ENCODE measurements at regions not wholly inside any gene's neighbourhood (a gene's known extent, or its start where the extent isn't known, plus 50 kb on each side); places are given as distances from the start of the nearest gene placed in this dataset.

GRCh38 chr13:106433066-106433465 lies 102.4 kb downstream of the EFNB2 start:
- Mint-ChIP-seq H3K27ac (no peak overlapping the region), H3K9me3 (no peaks in the 10 kb centered on the region), H3K4me3 (no peak overlapping the region), H3K27me3 (peaks cover 14% of the 10 kb centered on the region), H3K4me1 (ENCODE audit: low read depth) (no peaks in the 10 kb centered on the region), H3K36me3 (ENCODE audit: low read depth) (no peaks in the 10 kb centered on the region)
- no peak for DNase-seq

- no peak overlapping the region for H3K27ac Mint-ChIP-seq
- no peak for DNase-seq
- H3K27me3 Mint-ChIP-seq, result peaks cover 14% of the 10 kb centered on the region
- no peaks in the 10 kb centered on the region for H3K36me3 Mint-ChIP-seq (ENCODE audit: low read depth)
- no peak overlapping the region for H3K4me3 Mint-ChIP-seq
- H3K9me3 Mint-ChIP-seq, result no peaks in the 10 kb centered on the region
- H3K4me1 Mint-ChIP-seq (ENCODE audit: low read depth), result no peaks in the 10 kb centered on the region
Measured at GRCh38 chr13:106432636-106433035, 102.8 kb downstream of the EFNB2 start.

GRCh38 chr13:106426909-106427308 lies 108.6 kb downstream of the EFNB2 start:
- peaks cover 13% of the 10 kb centered on the region for H3K27me3 Mint-ChIP-seq
- H3K4me1 Mint-ChIP-seq (ENCODE audit: low read depth), result no peaks in the 10 kb centered on the region
- H3K27ac Mint-ChIP-seq, result no peak overlapping the region
- H3K9me3 Mint-ChIP-seq, result no peaks in the 10 kb centered on the region
- no peak for DNase-seq
- H3K4me3 Mint-ChIP-seq, result no peak overlapping the region
- no peaks in the 10 kb centered on the region for H3K36me3 Mint-ChIP-seq (ENCODE audit: low read depth)

- no peak for DNase-seq
- no peaks in the 10 kb centered on the region for H3K9me3 Mint-ChIP-seq
- H3K36me3 Mint-ChIP-seq (ENCODE audit: low read depth), result no peaks in the 10 kb centered on the region
- no peak overlapping the region for H3K4me3 Mint-ChIP-seq
- no peak overlapping the region for H3K27ac Mint-ChIP-seq
- no peaks in the 10 kb centered on the region for H3K4me1 Mint-ChIP-seq (ENCODE audit: low read depth)
- H3K27me3 Mint-ChIP-seq, result peaks cover 13% of the 10 kb centered on the region
Measured at GRCh38 chr13:106425661-106426060, 109.8 kb downstream of the EFNB2 start.

- no peak overlapping the region for H3K27ac Mint-ChIP-seq
- peaks cover 15% of the 10 kb centered on the region for H3K27me3 Mint-ChIP-seq
- H3K4me1 Mint-ChIP-seq (ENCODE audit: low read depth), result no peaks in the 10 kb centered on the region
- H3K4me3 Mint-ChIP-seq, result no peak overlapping the region
- no peaks in the 10 kb centered on the region for H3K36me3 Mint-ChIP-seq (ENCODE audit: low read depth)
- DNase-seq, result no peak
- H3K9me3 Mint-ChIP-seq, result no peaks in the 10 kb centered on the region
Measured at GRCh38 chr13:106424805-106425204, 110.7 kb downstream of the EFNB2 start.

- Mint-ChIP-seq H3K27ac (no peak overlapping the region), H3K4me1 (ENCODE audit: low read depth) (no peaks in the 10 kb centered on the region), H3K27me3 (peaks cover 19% of the 10 kb centered on the region), H3K4me3 (no peak overlapping the region), H3K9me3 (no peaks in the 10 kb centered on the region), H3K36me3 (ENCODE audit: low read depth) (no peaks in the 10 kb centered on the region)
- no peak for DNase-seq
Measured at GRCh38 chr13:106423530-106423929, 111.9 kb downstream of the EFNB2 start.

- Mint-ChIP-seq H3K36me3 (ENCODE audit: low read depth) (no peaks in the 10 kb centered on the region), H3K9me3 (no peaks in the 10 kb centered on the region), H3K27ac (no peak overlapping the region), H3K4me3 (no peak overlapping the region), H3K27me3 (peaks cover 28% of the 10 kb centered on the region), H3K4me1 (ENCODE audit: low read depth) (peaks cover 6% of the 10 kb centered on the region)
- no peak for DNase-seq
Measured at GRCh38 chr13:106418556-106418955, 116.9 kb downstream of the EFNB2 start.

GRCh38 chr13:106417467-106418110 lies 117.9 kb downstream of the EFNB2 start:
- DNase-seq, result no peak
- Mint-ChIP-seq H3K27me3 (peaks cover 22% of the 10 kb centered on the region), H3K4me3 (no peak overlapping the region), H3K9me3 (no peaks in the 10 kb centered on the region), H3K4me1 (ENCODE audit: low read depth) (peaks cover 6% of the 10 kb centered on the region), H3K36me3 (ENCODE audit: low read depth) (no peaks in the 10 kb centered on the region), H3K27ac (no peak overlapping the region)

- DNase-seq, result no peak
- H3K9me3 Mint-ChIP-seq, result no peaks in the 10 kb centered on the region
- no peaks in the 10 kb centered on the region for H3K36me3 Mint-ChIP-seq (ENCODE audit: low read depth)
- no peak overlapping the region for H3K4me3 Mint-ChIP-seq
- H3K4me1 Mint-ChIP-seq (ENCODE audit: low read depth), result peaks cover 6% of the 10 kb centered on the region
- no peak overlapping the region for H3K27ac Mint-ChIP-seq
- H3K27me3 Mint-ChIP-seq, result peaks cover 20% of the 10 kb centered on the region
Measured at GRCh38 chr13:106416645-106417044, 118.8 kb downstream of the EFNB2 start.

- no peak overlapping the region for H3K4me3 Mint-ChIP-seq
- no peaks in the 10 kb centered on the region for H3K9me3 Mint-ChIP-seq
- no peak overlapping the region for H3K27ac Mint-ChIP-seq
- H3K36me3 Mint-ChIP-seq (ENCODE audit: low read depth), result no peaks in the 10 kb centered on the region
- peaks cover 20% of the 10 kb centered on the region for H3K27me3 Mint-ChIP-seq
- DNase-seq, result no peak
- peaks cover 6% of the 10 kb centered on the region for H3K4me1 Mint-ChIP-seq (ENCODE audit: low read depth)
Measured at GRCh38 chr13:106415971-106416370, 119.5 kb downstream of the EFNB2 start.

GRCh38 chr13:106415442-106415841 lies 120.0 kb downstream of the EFNB2 start:
- H3K9me3 Mint-ChIP-seq, result no peaks in the 10 kb centered on the region
- no peaks in the 10 kb centered on the region for H3K36me3 Mint-ChIP-seq (ENCODE audit: low read depth)
- peaks cover 20% of the 10 kb centered on the region for H3K27me3 Mint-ChIP-seq
- H3K27ac Mint-ChIP-seq, result no peak overlapping the region
- no peak for DNase-seq
- peaks cover 6% of the 10 kb centered on the region for H3K4me1 Mint-ChIP-seq (ENCODE audit: low read depth)
- no peak overlapping the region for H3K4me3 Mint-ChIP-seq

- H3K9me3 Mint-ChIP-seq, result no peaks in the 10 kb centered on the region
- H3K4me3 Mint-ChIP-seq, result no peak overlapping the region
- H3K36me3 Mint-ChIP-seq (ENCODE audit: low read depth), result no peaks in the 10 kb centered on the region
- no peaks in the 10 kb centered on the region for H3K4me1 Mint-ChIP-seq (ENCODE audit: low read depth)
- no peak overlapping the region for H3K27ac Mint-ChIP-seq
- DNase-seq, result no peak
- H3K27me3 Mint-ChIP-seq, result peaks cover 18% of the 10 kb centered on the region
Measured at GRCh38 chr13:106407338-106407737, 128.1 kb downstream of the EFNB2 start.

- Mint-ChIP-seq H3K4me3 (no peak overlapping the region), H3K9me3 (no peaks in the 10 kb centered on the region), H3K27ac (no peak overlapping the region), H3K27me3 (peaks cover 18% of the 10 kb centered on the region), H3K36me3 (ENCODE audit: low read depth) (no peaks in the 10 kb centered on the region), H3K4me1 (ENCODE audit: low read depth) (no peaks in the 10 kb centered on the region)
- no peak for DNase-seq
Measured at GRCh38 chr13:106405731-106406130, 129.7 kb downstream of the EFNB2 start.

- DNase-seq, result no peak
- Mint-ChIP-seq H3K9me3 (no peaks in the 10 kb centered on the region), H3K4me3 (no peak overlapping the region), H3K27ac (no peak overlapping the region), H3K27me3 (peaks cover 5% of the 10 kb centered on the region), H3K4me1 (ENCODE audit: low read depth) (no peaks in the 10 kb centered on the region), H3K36me3 (ENCODE audit: low read depth) (no peaks in the 10 kb centered on the region)
Measured at GRCh38 chr13:106403280-106403679, 132.2 kb downstream of the EFNB2 start.

- Mint-ChIP-seq H3K27me3 (peaks cover 5% of the 10 kb centered on the region), H3K4me1 (ENCODE audit: low read depth) (no peaks in the 10 kb centered on the region), H3K27ac (no peak overlapping the region), H3K4me3 (no peak overlapping the region), H3K36me3 (ENCODE audit: low read depth) (no peaks in the 10 kb centered on the region), H3K9me3 (no peaks in the 10 kb centered on the region)
- no peak for DNase-seq
Measured at GRCh38 chr13:106402866-106403265, 132.6 kb downstream of the EFNB2 start.

- H3K4me3 Mint-ChIP-seq, result no peak overlapping the region
- no peaks in the 10 kb centered on the region for H3K4me1 Mint-ChIP-seq (ENCODE audit: low read depth)
- no peak for DNase-seq
- H3K27ac Mint-ChIP-seq, result no peak overlapping the region
- no peaks in the 10 kb centered on the region for H3K36me3 Mint-ChIP-seq (ENCODE audit: low read depth)
- peaks cover 13% of the 10 kb centered on the region for H3K27me3 Mint-ChIP-seq
- no peaks in the 10 kb centered on the region for H3K9me3 Mint-ChIP-seq
Measured at GRCh38 chr13:106401081-106401480, 134.4 kb downstream of the EFNB2 start.

All from activated T-cell treated with anti-CD3 and anti-CD28 coated beads, Interleukin-2, amount 50 U/mL, for 24 hours (primary cell).